ENCODE measurements at regions not wholly inside any gene's neighbourhood (a gene's known extent, or its start where the extent isn't known, plus 50 kb on each side); places are given as distances from the start of the nearest gene placed in this dataset.

DNA sequence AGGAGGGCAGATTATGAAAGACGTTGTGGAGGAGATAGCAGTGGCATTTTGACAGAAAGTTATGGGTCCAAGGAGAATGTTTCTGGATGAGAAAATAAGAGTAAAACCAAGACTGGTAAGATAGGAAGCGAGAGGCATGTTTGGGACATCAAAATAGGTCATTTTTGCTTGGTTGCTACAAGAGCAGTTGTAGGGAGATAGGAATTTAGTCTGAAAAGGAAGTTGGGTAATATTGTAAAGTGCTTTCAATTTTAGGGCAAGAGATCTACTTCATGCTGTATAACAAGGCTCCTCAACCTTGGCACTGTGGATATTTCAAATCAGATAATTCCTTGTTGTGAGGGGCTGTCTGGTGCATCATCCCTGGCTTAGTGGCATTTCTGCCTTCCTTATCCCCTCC lies 118.0 kb upstream of the DPH6 start:
- no peak for DNase-seq

- DNase-seq: no peak
Observed at GRCh38 chr15:35665896-35666536, 120.1 kb upstream of the DPH6 start.

- no peak for DNase-seq
Observed at GRCh38 chr15:35667908-35668307, 121.9 kb upstream of the DPH6 start.

GRCh38 chr15:35669021-35669420 lies 123.1 kb upstream of the DPH6 start:
- DNase-seq: no peak

GRCh38 chr15:35669432-35670045 lies 123.6 kb upstream of the DPH6 start:
- DNase-seq: no peak

DNA sequence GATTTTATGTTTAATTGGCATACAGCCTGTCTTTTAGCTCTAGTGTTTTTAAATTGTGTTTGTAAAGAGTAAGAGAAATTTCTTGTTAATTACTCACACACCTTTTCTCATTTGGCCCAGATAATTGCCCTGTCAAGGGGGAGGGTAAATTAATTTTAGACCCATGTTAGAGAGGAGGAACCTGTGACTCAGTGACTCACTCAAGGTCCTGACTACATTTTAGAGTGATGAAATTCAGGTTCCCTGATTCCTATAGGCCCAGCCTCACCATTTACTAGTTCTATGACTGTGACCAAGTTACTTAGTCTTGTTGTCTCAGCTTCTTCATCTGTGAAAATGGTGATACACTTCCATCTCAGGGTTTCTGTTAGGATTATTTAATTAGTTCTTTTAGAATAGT lies 125.2 kb upstream of the DPH6 start:
- DNase-seq: no peak

GRCh38 chr15:35671981-35672380 lies 126.0 kb upstream of the DPH6 start:
- DNase-seq: no peak

DNA sequence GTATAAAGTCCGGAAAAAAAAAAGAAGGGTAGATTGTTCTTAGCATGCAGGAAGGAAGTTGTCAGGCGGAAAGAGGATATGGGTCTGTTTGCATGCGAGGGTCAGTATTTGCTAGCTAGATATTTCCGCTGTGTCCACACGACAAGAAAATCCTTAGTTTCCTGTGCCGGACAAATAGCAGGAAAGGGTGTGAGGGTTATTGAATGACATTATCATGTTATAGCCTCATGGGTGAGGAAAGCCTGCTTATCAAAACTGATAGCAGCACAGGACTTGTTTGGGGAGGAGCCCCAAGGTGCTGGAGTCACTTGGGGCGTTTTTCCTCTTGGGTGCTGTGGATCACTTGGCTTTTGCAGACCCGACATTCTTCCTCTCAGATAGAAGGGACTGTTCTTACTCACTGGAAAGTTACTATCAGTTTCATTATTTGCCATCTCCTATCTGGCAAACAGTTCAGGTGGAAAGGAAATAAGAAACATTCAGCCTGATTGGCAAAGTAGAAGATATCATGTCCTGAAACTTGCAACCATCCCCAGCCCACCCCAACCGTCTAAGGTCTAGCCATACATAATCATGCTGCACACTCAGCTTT lies 127.2 kb upstream of the DPH6 start:
- DNase-seq: no peak

DNA sequence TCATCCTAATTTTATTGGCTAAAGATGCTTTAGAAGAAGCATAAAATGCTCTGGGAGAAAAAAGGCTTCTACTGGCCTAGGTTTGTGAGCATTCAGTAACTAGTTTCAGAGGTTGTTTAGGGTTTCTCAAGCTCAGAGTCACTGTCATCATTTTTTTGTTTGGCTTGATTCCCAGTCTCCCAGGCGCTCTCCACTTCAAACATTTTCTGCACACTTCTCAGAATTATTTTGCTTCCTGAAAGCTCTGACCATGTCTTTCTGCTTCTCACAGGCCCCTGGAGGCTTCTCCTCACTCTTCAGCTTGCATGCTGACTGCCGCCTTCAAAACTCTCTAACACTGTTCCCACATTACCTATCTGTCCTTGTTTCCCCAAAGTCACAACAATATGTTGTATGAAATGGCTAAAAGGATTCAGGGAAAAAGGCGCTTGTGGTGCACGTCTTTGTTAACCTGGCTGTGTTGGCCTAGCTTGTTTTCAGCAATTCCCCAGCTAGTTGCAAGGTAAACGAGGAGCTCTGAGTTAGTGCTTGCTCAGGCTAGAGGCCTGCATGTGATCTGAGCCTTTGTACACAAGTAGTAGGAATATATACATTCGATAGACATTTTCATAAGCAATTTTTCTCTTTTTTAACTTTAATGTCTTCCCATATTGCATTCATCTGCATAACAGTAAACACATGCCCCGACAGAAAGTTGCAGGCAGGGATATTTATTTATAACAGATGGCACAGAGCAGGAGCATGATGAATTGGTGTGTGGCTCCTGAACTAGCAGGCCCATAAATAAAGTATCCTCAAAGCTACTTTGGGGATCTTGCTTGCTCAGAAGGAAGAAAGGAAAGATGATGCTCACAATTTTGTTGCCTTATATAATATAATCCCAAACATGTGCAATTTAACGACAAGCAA lies 129.2 kb upstream of the DPH6 start:
- DNase-seq: peak; percentile 77

- no peak for DNase-seq
Observed at GRCh38 chr15:35678774-35679173, 132.8 kb upstream of the DPH6 start.

DNA sequence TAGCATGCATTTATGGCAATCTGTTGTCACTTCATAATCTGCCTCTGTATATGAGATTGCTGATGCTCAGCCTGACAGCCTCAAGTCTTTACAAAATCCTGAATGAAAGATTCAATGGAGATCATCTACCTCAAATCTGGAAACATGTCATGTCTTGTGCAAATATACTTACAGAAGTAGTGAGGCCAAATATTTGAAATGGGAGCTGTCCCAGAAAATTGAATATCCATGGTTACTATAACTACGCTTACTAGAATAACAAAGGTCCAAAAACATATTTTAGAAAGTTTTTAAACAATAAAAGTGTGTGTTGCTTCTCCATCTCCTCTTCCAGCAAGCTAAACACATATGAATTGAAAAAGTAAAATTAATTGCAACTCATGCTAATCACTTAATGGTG lies 133.2 kb upstream of the DPH6 start:
- DNase-seq: no peak

- DNase-seq: no peak
Observed at GRCh38 chr15:35680951-35681350, 135.0 kb upstream of the DPH6 start.

DNA sequence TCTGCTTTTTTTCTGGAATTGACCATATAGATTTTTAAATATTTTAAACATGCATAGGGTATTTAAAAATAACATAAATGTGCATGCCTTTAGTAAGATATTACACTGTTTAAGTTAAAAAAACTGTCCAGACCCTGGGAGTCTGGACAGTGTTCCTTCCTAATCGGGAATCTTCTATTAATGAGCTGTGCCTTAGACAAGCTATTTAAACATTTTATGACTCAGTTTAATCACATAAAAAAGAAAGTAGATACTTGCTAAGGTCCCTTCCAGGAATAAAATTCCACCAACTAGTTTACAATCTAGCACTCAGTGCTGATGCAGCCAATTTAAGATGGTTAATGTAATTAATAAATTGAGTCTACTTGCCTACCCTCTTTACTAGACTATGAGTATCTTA lies 140.4 kb upstream of the DPH6 start:
- no peak for DNase-seq

- no peak for DNase-seq
Observed at GRCh38 chr15:35689266-35689665, 143.3 kb upstream of the DPH6 start.

DNA sequence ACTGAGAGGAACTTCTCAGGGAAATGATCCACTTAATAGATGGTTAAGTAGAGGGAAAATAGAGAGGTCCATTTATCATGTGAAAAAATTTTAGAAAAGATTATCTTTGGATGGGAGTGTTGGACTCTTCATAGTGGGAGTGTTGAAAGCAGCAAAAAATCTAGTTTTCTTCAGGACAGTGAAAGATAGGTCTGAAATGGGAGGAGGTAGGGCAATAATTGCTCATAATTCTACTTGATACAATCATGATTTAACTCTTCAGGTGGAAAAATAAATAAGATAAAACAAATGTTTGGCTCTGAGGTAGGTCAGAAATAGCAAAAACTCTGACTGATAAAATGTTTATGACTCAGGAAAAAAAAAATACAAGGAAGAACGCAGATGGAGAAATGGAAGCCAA lies 144.1 kb upstream of the DPH6 start:
- no peak for DNase-seq

GRCh38 chr15:35690698-35691116 lies 144.7 kb upstream of the DPH6 start:
- DNase-seq: no peak

DNA sequence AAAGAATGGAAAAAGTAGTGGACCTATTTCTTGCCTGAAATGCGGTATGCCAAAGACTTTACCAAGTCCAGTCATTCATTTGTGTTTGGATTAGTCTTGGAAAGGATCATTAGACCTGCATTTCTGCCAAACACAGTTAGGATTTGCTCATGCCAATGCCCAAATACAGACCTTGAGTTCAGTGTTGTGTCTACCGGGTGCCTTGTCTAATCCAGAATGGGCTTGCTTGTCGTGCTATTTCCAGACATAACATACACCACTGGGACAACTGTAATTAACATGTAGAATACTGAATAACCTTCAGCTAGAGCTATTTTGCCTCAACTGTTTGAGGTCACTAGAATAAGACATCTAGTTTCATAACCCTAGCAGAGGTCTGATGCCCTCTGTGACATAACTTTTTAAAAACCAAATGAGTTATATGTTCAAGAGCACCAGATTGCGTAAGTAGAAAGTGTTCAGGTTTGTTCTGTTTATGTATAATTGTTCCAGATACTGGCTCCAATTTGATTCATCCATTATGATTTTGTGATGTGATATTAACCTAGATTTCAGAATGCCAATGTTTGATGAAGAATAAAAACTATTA lies 145.3 kb upstream of the DPH6 start:
- no peak for DNase-seq

GRCh38 chr15:35691891-35692867 lies 146.2 kb upstream of the DPH6 start:
- no peak for DNase-seq

DNA sequence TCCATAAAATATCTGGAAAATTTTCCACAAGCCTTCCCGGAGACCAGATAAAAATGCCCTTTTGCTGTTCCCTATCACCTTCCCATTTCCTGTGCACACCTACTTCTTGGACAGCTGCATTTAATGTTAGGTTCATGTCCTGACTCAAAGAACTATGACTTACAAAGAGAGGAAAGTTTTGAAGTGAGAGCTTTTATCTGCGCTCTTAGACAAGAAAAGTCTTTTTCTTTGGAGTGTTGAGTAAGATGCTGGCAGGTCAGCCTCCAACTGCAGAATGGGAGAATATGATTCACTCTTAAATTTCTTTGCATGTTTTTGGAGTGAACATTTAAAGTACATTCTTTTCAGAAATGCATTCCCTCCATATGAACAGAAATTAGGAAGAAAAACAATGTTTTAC lies 147.3 kb upstream of the DPH6 start:
- no peak for DNase-seq

DNA sequence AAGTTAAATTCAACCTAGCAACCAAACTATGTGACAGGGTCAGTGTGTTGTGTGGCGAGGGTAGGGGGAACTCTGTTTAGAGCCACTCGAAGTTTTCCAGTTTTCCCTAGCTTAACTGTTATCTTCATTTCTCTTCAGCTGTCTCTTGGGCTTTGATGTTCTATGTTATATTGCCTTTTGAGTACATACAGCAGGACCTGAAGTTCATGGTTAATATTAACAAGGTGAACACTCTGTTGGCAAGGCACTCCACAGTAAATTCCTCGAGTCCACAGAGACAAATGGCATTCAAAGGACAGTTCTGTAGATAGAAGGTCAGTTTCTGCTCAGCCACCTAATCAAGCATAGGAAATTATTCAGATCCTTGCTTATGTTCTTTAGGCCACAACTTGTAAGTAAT lies 147.9 kb upstream of the DPH6 start:
- no peak for DNase-seq

DNA sequence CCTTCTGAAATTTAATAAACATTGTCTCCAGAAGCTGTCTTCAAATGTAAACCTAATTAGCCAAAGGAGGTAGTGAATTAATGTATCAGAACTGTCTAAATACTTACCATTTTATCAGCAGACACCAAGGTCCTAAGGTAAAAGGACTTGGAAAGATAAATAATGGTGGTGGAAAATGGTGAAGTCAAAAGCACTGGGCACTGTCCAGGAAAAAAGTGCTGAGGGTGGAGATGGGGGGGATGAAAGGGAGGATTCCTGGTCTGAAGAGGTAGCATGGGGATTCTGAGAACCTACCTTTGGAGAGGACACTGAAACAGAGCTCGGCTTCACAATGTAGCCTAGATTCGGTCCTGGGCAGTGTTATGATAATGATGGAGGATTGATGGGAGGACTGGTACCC lies 149.0 kb upstream of the DPH6 start:
- DNase-seq: no peak

DNA sequence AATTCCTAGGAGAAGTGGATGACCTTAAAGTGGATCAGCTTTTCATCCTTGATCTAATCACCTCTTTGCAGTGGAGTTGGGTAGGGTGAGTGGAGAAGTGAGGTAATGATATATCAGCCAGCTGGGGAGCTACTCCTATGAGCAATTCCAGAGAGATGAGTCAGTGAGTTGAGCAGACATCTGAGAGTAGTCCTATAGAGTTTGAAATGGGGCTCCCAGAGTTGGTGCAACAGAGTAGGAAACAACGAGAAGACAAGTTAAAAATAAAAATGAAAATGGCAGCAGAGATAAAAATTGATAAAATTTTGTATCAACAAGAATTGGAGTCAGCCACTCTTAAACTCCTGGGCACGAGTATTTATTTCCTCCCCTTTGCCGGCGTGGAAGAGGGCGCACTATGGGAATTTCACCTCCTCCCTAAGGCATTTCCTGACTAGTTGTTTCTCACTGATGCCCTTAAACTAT lies 150.8 kb upstream of the DPH6 start:
- DNase-seq: no peak

All from NCI-H1694 treated with DMSO at 0.1 percent for 48 hours (cell line).